HG03457 (cell line): ENCODE measurements at regions not wholly inside any gene's neighbourhood (a gene's known extent, or its start where the extent isn't known, plus 50 kb on each side); places are given as distances from the start of the nearest gene placed in this dataset.
"Not testable (repeated sequence)": the region's sequence is repeated elsewhere in the genome, so short reads cannot be mapped to it uniquely, and the experiment has no call there.

ENCODE experiments used
- ATAC-seq: cut with Tn5 transposase; IDR thresholded peaks from one replicate; pipeline ENCODE4 v1.9.1; 2021; ENCODE audit warnings: moderate number of reproducible peaks; ENCODE audit not compliant: unreplicated experiment

DNA sequence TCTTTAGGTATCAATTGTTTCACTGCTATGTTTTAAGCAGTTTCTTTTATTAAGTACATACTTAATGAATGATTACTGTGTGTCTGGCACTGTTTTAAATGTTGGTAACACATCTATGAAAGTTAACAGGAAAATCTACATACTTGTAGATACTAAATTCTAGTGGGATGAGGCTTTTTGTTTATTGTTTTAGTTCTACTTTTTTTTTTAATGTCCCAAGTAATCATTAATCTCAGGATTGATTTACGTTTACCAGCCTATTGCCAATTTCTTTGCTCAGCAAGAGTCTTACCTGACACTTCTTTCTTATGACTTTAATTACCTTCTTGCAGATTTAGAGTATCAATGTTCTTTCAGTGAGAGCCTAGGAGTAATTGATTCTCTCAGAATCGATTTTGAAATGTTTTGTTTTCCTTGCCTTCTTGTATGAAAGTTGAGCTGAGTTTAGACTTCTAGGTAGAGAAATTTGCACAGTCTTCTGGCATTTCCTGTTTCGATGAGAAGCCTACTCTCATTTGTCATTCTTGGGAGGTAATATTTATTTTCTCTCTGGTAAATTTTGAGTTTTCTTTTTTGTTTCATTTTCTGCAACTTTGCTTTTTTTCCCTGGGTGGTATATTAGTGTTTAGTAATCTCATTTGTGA lies 235.2 kb upstream of the ANKRD50 start:
- no peak for ATAC-seq

DNA sequence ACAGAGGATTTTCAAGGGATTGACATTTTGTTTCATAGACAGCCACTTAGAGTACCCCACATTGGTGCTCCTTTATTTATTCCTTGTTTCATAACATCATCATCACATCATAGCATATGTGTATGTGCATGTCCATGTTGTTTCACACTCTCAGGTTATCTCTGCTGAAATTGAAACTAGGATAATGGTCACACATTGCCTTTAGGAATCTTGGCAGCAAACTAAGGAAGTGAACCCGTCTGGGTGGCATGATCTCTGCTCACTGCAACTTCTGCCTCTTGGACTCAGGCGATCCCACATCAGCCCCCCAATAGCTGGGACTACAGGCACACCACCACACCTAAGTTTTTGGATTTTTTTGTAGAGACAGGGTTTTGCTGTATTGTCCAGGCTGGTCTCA lies 234.2 kb upstream of the ANKRD50 start:
- no peak for ATAC-seq

DNA sequence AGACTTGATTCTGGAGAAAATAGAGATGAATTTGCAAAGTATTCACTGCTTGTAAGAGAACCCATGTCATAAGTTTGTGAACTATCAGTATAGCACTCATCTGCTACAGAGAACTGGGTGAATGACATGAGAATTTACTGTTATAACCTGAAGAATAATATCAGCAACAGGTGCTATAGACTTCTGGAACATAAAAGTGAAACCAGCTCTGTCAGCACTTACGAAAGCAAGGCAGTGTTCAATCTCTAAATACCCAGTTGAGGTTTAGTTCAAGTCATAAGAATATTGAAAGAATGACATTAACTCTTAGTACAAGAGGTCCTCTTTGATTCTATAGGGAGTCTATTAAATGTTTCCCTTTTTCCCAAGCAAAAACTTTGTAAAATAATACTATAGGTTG lies 232.9 kb upstream of the ANKRD50 start:
- no peak for ATAC-seq

DNA sequence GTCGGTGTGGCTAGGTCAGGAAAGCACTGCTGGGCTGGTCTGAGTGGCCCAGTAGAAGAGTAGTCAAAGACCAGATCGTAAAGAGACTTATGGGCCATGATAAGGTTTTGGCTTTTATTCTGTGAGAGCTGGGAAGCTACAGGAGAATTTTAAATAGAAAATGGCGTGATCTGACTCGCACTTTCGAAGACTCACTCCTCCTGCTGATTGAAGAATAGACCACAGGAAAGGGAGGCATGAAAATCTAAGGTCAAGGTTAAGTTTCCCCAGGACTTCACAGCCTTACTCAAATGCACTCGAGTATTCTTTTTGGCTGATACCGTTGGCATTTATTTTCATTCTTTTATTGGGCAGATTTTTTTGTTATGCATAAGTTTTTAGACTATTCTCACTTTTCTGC lies 231.4 kb upstream of the ANKRD50 start:
- ATAC-seq, result no peak

DNA sequence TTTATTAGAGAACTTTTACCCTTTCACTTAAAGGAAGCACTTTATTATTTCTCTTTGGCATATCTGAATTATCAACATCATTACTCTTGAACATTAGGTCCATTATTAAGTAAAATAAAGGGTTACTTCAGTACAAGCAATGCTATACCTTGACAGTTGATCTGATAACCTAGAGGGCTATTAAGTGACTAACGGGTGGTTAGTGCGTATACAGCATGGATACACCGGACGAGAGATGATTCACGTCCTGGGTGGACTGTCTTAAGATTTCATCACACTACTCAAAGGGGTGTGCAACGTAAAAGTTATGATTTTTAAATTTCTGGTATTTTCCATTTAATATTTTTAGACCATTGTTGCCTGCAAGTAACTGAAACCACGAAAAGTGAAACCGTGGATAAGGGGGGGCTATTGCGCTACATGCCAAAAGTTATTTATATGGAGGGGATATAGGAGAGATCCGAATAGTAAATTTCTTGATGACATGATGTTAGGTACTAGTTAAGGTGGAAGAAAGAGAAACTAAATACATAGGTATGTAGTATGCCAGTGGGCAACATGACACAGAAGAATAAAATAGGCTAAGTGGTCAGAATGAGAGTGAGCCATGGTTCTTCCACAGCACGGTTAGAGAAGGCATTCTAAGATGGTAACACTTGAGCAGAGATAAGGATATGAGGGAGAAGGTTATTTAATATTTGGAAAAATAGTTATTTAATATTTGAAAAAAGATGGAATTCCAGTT lies 230.8 kb upstream of the ANKRD50 start:
- no peak for ATAC-seq

DNA sequence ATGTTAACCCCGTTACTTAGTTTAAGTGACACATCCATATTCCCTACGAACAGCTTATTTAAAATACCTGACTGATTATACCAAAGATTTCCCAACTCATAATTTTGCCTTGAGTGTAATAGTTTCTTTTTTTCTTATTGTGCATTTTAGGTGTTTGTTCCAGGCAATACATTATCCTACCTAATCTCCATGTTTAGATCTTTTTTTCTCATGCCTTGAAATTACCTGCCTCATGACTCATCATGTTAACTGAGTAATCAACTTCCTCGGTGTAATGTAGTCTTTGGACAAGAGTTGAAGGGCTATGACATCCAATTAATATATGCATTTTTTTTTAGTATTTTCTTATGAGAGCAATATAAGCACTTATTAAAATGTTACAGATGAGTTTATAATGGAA lies 228.7 kb upstream of the ANKRD50 start:
- no peak for ATAC-seq

DNA sequence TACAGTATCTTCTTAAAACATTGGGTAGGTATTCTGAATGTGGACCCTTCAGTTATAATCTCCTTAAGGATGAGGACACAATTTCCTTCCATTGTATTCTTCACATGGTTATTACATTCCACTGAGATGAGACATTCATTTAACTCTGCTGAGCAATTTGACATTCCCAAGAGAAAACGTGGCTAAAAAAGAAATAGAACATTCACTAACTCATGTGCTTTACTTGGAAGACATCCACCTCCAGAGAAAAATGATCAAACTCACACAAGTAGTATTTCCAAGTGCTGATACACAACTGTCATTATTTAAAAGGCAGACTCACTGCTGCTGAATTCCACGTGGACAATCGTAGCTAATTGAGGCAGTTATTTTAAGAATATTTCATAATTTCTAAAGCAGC lies 227.9 kb upstream of the ANKRD50 start:
- no peak for ATAC-seq

DNA sequence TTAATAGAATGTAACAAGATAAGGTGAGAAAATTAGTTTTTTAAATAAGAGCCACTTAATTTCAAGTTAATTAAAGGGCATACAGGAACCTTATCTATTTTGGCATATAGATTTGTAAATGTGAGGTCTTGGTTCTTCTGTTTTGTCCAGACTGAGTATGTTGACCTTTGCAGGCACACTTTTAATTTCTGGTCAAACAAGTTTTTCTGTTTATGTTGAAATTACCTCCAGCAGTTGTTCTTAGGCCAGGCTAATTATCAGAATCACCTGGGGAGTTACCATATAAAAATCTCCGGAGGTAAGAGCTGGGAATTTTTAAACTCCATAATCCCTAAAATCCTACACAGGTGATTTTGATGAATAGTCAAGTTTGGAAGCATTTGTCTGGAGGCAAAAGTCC lies 227.4 kb upstream of the ANKRD50 start:
- ATAC-seq, result no peak

DNA sequence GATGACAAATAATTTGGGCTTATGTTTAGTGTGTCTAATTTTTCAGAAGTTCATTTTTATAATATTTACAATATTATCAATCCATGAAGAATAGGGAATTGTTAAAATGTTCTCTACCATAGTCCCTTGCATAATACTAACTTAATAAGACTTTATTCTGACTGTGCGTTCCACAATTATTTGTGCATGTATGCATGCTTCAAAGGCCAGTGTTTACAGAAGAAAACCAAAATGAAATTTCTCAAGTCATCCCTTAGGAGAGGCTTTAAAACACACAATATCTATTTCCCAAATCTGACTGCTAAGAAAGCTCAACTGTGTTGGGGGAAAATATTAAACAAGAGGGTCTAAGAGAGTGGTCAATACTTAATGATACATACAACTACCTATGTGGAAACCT lies 226.3 kb upstream of the ANKRD50 start:
- no peak for ATAC-seq

DNA sequence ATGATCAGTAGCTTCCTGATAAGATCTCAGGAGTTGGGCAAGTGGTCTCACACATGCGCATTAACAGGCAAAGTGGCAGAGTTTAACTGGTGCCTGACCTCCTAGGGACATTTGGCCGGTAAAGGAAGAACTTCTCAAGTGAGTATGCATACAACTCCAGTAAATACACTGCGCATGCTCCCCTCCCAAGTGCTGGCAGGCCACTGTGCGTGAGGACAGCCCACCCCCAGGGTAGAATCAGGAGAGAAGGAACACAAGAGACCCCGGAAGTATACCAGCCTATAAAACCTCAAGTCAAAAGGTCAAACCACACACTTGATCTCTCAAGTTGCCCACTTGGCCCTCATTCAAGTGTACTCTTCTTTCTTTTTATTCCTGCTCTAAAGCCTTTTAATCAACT lies 225.5 kb upstream of the ANKRD50 start:
- no peak for ATAC-seq

DNA sequence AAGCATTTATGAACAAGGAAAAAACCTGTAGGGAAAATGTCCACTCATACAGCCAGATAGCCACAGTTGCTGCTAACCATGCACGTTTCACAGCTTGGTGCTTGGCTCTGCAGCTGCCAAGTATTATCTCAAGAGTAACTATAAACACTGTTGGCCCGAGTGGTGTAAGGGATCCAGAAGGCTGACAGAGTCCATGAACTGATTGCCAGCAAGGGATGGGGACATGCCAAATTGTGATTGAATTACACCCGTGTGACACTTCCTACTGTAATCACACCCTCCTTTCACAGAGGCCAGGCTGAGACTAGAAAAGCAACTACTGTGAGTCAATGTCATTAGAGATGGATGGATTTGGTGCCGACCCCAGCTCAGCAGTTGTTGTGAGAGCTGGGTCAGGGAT lies 223.9 kb upstream of the ANKRD50 start:
- no peak for ATAC-seq

DNA sequence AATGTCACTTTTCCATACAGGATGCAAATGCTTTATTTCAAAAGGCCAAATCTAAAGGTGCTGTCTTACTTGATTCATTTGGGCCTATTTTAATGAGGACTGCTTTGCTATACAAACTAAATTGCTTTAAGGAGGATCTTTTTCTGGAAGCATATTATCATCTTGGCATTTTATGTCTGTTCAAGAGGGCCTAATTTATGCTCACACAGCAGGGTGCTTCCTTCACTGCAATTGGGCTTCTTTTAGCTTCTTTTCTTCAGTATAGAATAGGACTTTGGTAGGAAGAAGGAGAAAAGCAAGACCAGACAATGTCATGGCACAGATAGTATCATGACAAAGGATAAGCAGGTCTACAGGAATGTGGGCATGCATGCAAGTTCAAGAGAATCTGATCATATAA lies 222.4 kb upstream of the ANKRD50 start:
- ATAC-seq, result no peak

DNA sequence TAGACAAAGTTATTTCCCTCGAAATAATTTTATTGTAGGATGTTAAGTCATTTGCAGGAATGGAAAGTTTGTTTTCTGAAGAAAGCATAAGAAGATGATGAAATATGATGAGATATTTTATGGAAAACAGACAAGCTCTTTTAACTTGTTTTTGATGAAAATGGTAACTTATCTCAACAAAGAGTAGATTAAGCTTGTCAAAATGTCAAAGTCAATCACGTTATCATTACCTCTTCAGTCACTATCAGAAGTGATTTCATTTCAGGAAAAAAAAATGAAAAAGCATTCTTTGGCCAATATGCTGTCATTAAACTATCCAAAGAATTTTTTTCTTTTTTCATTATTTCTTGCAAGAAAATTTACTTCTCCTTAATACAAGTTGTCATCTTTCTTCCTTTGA lies 221.0 kb upstream of the ANKRD50 start:
- ATAC-seq, result no peak

DNA sequence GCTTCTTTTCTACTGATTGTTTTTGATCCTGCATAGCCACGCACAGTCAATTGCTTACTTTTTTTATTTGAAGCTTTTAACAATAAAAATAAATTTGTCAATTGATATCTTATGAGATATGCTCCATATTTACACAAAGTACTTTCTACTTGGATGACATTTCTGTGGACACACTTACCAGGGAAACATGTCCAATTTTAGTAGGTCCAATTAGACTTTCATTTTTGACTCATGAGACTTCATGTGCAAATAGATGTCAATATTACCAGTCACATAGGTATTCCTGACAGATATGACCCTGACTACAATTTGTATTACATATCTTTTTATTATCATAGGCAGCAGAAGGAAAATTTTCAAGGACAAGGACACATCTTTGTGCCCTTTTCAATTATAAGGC lies 219.9 kb upstream of the ANKRD50 start:
- no peak for ATAC-seq

DNA sequence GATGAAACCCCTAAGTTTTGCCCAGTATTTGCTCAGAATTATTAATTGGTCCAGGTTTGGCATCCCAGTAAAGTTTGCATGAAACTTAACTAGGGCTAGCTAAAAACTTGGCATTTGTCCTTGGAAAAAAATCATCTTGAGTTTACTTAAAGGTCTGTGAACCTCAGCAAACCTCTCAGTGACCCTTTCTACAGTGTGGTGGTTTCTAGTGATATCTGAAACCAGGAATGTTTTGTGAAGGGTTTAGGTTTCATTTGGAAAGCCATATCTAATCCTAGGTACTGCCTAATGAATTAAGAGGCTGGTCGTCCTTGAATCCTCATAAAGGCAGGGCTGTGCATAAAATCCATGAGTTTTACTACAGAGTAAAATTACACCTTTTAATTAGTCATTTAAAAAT lies 218.5 kb upstream of the ANKRD50 start:
- ATAC-seq, result no peak

DNA sequence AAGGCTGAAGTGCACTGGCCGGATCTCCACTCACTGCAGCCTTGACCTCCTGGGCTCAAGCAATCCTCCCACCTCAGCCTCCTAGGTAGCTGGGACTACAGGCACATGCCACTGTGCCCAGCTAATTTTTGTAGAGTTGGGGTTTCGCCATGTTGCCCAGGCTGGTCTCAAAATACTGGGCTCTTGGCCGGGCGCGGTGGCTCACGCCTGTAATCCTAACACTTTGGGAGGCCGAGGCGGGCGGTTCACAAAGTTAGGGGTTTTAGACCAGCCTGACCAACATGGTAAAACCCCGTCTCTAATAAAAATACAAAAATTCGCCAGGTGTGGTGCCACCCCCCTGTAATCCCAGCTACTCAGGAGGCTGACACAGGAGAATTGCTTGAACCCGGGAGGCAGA lies 210.2 kb upstream of the ANKRD50 start:
- ATAC-seq, result not testable (repeated sequence)

DNA sequence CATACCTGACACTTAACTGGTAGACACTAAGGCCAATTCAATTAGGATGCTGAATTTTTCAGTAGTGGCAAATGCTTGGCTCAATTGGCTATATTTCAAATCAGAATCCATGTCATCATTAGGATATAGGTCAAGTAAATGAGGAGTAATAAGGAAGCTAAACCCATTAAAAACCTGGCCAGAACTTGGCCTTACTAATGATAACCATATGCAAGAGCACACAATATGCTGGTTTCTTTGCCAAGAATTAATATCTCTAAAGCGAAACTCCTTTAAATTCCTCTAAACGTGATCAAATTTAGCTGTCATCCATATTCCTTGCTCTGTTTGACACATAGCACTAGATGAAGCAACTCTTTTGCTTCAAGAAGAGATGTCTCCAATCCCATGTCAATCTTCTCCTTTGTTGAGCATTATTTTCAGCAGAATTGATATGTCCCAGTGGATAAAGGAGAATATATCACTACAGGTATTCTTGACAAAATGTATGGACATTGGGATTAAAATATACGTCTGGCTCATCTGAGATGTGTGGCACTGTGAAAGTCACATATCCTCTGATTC lies 206.1 kb upstream of the ANKRD50 start:
- no peak for ATAC-seq

DNA sequence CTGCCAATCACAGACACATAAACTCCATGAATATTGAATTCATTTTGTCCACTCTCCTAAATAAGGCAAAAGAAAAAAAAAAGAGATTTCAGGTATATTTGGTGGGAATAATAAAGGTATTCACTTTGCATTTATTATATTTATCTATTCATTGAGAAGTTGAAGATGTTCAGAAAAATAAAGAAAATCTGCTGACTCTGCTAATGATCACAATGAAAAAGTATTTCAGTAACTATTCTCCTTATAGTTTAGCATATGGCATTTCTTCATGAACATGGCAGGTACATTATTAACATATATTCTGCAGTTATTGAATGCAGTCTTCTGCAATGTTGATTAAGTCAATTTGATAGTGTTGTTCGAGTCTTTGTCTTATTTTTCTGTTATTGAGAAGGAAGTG lies 202.5 kb upstream of the ANKRD50 start:
- ATAC-seq, result no peak

DNA sequence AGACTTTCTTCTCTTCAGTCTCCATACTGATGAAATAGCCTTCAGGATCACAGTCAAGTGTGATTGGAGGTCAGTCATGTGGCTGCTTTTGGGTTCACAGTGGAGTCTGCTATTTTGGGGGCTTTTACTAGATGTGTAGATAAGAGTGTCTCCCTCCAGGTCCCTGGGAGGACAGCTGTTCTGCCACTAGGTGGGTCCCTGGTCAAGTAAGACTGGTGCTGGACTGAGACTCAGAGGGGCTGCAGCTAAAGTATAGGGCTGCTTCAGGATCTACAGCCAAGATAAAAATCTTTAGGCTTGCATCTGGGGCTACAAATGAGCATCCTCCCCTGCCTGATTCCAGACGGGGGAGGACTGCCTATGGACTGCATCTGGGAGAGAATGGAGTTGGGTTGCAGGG lies 200.7 kb upstream of the ANKRD50 start:
- ATAC-seq, result no peak

DNA sequence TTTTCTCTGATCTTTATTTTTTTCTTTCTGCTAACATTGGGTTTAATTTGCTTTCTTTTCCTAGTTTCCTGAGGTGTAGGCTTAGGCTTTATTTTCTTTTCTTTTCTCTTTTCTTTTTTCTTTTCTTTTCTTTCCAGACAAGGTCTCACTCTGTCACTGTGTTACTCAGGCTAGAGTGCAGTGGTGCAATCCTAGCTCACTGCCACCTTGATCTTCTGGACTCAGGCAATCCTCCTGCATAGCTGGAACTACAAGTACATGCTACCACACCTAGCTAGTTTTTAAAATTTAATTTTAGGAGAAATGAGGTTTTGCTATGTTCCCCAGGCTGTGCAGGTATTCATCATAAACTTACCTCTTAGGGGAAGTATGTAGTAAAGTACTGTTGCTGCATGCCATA lies 197.8 kb upstream of the ANKRD50 start:
- no peak for ATAC-seq

DNA sequence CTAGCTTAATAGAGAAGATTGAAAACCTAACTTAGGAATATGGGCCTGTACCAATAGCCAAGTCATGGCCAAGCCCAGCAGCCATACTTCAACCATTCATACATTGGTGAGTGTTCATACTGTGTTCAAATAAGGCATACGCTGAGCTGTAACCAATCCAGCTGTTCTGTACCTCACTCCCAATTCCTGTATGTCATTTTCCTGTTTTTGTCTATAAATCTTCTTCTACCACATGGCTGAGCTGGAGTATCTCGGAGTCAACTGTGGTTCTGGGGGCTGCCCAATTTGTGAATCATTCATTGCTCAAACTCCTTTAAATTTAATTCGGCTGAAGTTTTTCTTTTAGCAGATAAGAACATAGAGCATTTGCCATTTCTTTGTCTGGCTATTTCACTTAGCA lies 195.3 kb upstream of the ANKRD50 start:
- ATAC-seq, result no peak

DNA sequence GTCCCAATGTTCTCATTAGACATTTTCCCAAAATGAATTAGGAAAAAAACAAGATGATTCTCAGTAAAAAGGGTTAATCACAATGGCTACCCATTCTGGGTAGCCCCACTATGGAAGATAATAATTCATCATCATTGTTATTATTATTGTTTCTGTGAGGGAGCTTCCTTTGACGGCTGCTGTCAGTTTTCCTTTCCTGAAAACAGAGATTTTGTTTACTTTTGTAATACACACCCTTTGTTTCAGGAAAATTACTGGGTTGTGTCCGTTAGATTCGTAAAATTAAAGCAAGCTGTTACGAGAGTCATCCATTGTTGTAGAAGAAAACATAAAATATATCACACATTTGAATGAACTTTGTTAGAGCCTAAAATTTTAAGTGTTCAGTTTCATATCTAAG lies 192.9 kb upstream of the ANKRD50 start:
- no peak for ATAC-seq
